SJCRH30 (cell line): ENCODE measurements at regions not wholly inside any gene's neighbourhood (a gene's known extent, or its start where the extent isn't known, plus 50 kb on each side); places are given as distances from the start of the nearest gene placed in this dataset.

Source experiments
- DNase-seq, 2 experiments: peaks; one replicate each; pipeline ENCODE4 v3.0.0-alpha.2; 2015 to 2020
- H3K27ac ChIP-seq: fragments of 250-450 bp; sonication (Bioruptor Pico); 2 replicates; pipeline ENCODE4 v1.5.1; 2020; ENCODE audit warnings: mild to moderate bottlenecking, moderate library complexity
- H3K27me3 ChIP-seq: fragments of 250-450 bp; sonication (Bioruptor Pico); 2 replicates; pipeline ENCODE4 v1.5.1; 2020; ENCODE audit warnings: mild to moderate bottlenecking, moderate library complexity
- H3K36me3 ChIP-seq: fragments of 250-450 bp; sonication (Bioruptor Pico); 2 replicates; pipeline ENCODE4 v1.5.1; 2020; ENCODE audit warnings: mild to moderate bottlenecking, moderate library complexity
- H3K4me1 ChIP-seq: fragments of 250-450 bp; sonication (Bioruptor Pico); 2 replicates; pipeline ENCODE4 v1.5.1; 2020; ENCODE audit warnings: mild to moderate bottlenecking, moderate library complexity
- H3K4me3 ChIP-seq: fragments of 250-450 bp; sonication (Bioruptor Pico); 2 replicates; pipeline ENCODE4 v1.5.1; 2020; ENCODE audit warnings: mild to moderate bottlenecking, moderate library complexity
- H3K9me3 ChIP-seq: fragments of 250-450 bp; sonication (Bioruptor Pico); replicated peaks from 2 replicates; pipeline ENCODE4 v1.5.1; 2020; ENCODE audit warnings: mild to moderate bottlenecking, moderate library complexity

- Histone ChIP-seq H3K27me3 (no peaks in the 10 kb centered on the region), H3K9me3 (no peaks in the 10 kb centered on the region), H3K4me1 (no peaks in the 10 kb centered on the region), H3K27ac (no peak overlapping the region), H3K4me3 (no peak overlapping the region), H3K36me3 (no peaks in the 10 kb centered on the region)
- no peak for DNase-seq
Measured at GRCh38 chr22:34294986-34295385, 374.7 kb upstream of the LARGE1 start.

- no peak for DNase-seq
- Histone ChIP-seq H3K36me3 (no peaks in the 10 kb centered on the region), H3K27ac (no peak overlapping the region), H3K9me3 (no peaks in the 10 kb centered on the region), H3K27me3 (no peaks in the 10 kb centered on the region), H3K4me1 (no peaks in the 10 kb centered on the region), H3K4me3 (no peak overlapping the region)
Measured at GRCh38 chr22:34296461-34296860, 376.2 kb upstream of the LARGE1 start.

GRCh38 chr22:34297536-34298120 lies 377.4 kb upstream of the LARGE1 start:
- no peak overlapping the region for H3K27ac ChIP-seq
- H3K36me3 ChIP-seq: no peaks in the 10 kb centered on the region
- no peaks in the 10 kb centered on the region for H3K27me3 ChIP-seq
- H3K4me3 ChIP-seq: no peak overlapping the region
- no peaks in the 10 kb centered on the region for H3K4me1 ChIP-seq
- no peak for DNase-seq
- H3K9me3 ChIP-seq: no peaks in the 10 kb centered on the region

GRCh38 chr22:34299496-34299895 lies 379.2 kb upstream of the LARGE1 start:
- H3K27ac ChIP-seq: no peak overlapping the region
- H3K27me3 ChIP-seq: no peaks in the 10 kb centered on the region
- H3K36me3 ChIP-seq: no peaks in the 10 kb centered on the region
- no peak for DNase-seq
- H3K9me3 ChIP-seq: no peaks in the 10 kb centered on the region
- no peaks in the 10 kb centered on the region for H3K4me1 ChIP-seq
- no peak overlapping the region for H3K4me3 ChIP-seq

- no peak for DNase-seq
- H3K27ac ChIP-seq: no peak overlapping the region
- no peaks in the 10 kb centered on the region for H3K36me3 ChIP-seq
- H3K4me3 ChIP-seq: no peak overlapping the region
- no peaks in the 10 kb centered on the region for H3K4me1 ChIP-seq
- no peaks in the 10 kb centered on the region for H3K27me3 ChIP-seq
- H3K9me3 ChIP-seq: no peaks in the 10 kb centered on the region
Measured at GRCh38 chr22:34301569-34301968, 381.3 kb upstream of the LARGE1 start.

- H3K4me1 ChIP-seq: no peaks in the 10 kb centered on the region
- no peak overlapping the region for H3K27ac ChIP-seq
- no peaks in the 10 kb centered on the region for H3K9me3 ChIP-seq
- H3K36me3 ChIP-seq: no peaks in the 10 kb centered on the region
- no peak for DNase-seq
- no peak overlapping the region for H3K4me3 ChIP-seq
- no peaks in the 10 kb centered on the region for H3K27me3 ChIP-seq
Measured at GRCh38 chr22:34303656-34304055, 383.4 kb upstream of the LARGE1 start.

GRCh38 chr22:34306361-34306760 lies 386.1 kb upstream of the LARGE1 start:
- Histone ChIP-seq H3K36me3 (no peaks in the 10 kb centered on the region), H3K27ac (no peak overlapping the region), H3K4me3 (no peak overlapping the region), H3K27me3 (no peaks in the 10 kb centered on the region), H3K9me3 (no peaks in the 10 kb centered on the region), H3K4me1 (no peaks in the 10 kb centered on the region)
- no peak for DNase-seq

GRCh38 chr22:34308101-34308500 lies 387.8 kb upstream of the LARGE1 start:
- no peak for DNase-seq
- no peak overlapping the region for H3K4me3 ChIP-seq

GRCh38 chr22:34319346-34319745 lies 399.1 kb upstream of the LARGE1 start:
- Histone ChIP-seq H3K36me3 (no peaks in the 10 kb centered on the region), H3K9me3 (no peaks in the 10 kb centered on the region), H3K27ac (no peak overlapping the region), H3K27me3 (no peaks in the 10 kb centered on the region), H3K4me3 (no peak overlapping the region), H3K4me1 (no peaks in the 10 kb centered on the region)
- DNase-seq: no peak

More at GRCh38 chr22:34308101-34308500, 387.8 kb upstream of the LARGE1 start:
- H3K36me3 ChIP-seq: no peaks in the 10 kb centered on the region
- H3K4me1 ChIP-seq: no peaks in the 10 kb centered on the region
- no peaks in the 10 kb centered on the region for H3K27me3 ChIP-seq
- no peak overlapping the region for H3K27ac ChIP-seq
- no peaks in the 10 kb centered on the region for H3K9me3 ChIP-seq

GRCh38 chr22:34324763-34325162 lies 404.5 kb upstream of the LARGE1 start:
- Histone ChIP-seq H3K36me3 (no peaks in the 10 kb centered on the region), H3K27ac (no peak overlapping the region), H3K4me1 (no peaks in the 10 kb centered on the region), H3K4me3 (no peak overlapping the region), H3K27me3 (no peaks in the 10 kb centered on the region), H3K9me3 (no peaks in the 10 kb centered on the region)
- DNase-seq: no peak

- no peaks in the 10 kb centered on the region for H3K27me3 ChIP-seq
- H3K9me3 ChIP-seq: no peaks in the 10 kb centered on the region
- H3K4me1 ChIP-seq: no peaks in the 10 kb centered on the region; the same call in 1 of the 2 replicates
- no peak overlapping the region for H3K27ac ChIP-seq
- DNase-seq: no peak
- H3K36me3 ChIP-seq: no peaks in the 10 kb centered on the region
- H3K4me3 ChIP-seq: no peak overlapping the region
Measured at GRCh38 chr22:34326901-34327300, 406.6 kb upstream of the LARGE1 start.

- no peak for DNase-seq
- H3K4me1 ChIP-seq: no peaks in the 10 kb centered on the region; the same call in 1 of the 2 replicates
- no peak overlapping the region for H3K4me3 ChIP-seq
- no peaks in the 10 kb centered on the region for H3K27me3 ChIP-seq
- H3K9me3 ChIP-seq: no peaks in the 10 kb centered on the region
- H3K36me3 ChIP-seq: no peaks in the 10 kb centered on the region
- H3K27ac ChIP-seq: no peak overlapping the region
Measured at GRCh38 chr22:34330432-34330831, 410.2 kb upstream of the LARGE1 start.

- Histone ChIP-seq H3K27me3 (no peaks in the 10 kb centered on the region), H3K27ac (no peak overlapping the region), H3K4me1 (no peaks in the 10 kb centered on the region; the same call in 1 of the 2 replicates), H3K9me3 (no peaks in the 10 kb centered on the region), H3K4me3 (no peak overlapping the region), H3K36me3 (no peaks in the 10 kb centered on the region)
- DNase-seq: no peak
Measured at GRCh38 chr22:34333285-34333684, 413.0 kb upstream of the LARGE1 start.

- Histone ChIP-seq H3K4me1 (no peaks in the 10 kb centered on the region; the same call in 1 of the 2 replicates), H3K9me3 (no peaks in the 10 kb centered on the region), H3K36me3 (no peaks in the 10 kb centered on the region), H3K27ac (no peak overlapping the region), H3K4me3 (no peak overlapping the region), H3K27me3 (no peaks in the 10 kb centered on the region)
- DNase-seq: no peak
Measured at GRCh38 chr22:34334893-34335292, 414.6 kb upstream of the LARGE1 start.

GRCh38 chr22:34344702-34345101 lies 424.4 kb upstream of the LARGE1 start:
- Histone ChIP-seq H3K36me3 (no peaks in the 10 kb centered on the region), H3K27me3 (no peaks in the 10 kb centered on the region), H3K4me1 (no peaks in the 10 kb centered on the region), H3K9me3 (no peaks in the 10 kb centered on the region), H3K27ac (no peak overlapping the region), H3K4me3 (no peak overlapping the region)
- no peak for DNase-seq

- Histone ChIP-seq H3K4me1 (no peaks in the 10 kb centered on the region), H3K4me3 (no peak overlapping the region), H3K27me3 (no peaks in the 10 kb centered on the region), H3K27ac (no peak overlapping the region), H3K9me3 (no peaks in the 10 kb centered on the region), H3K36me3 (no peaks in the 10 kb centered on the region)
- DNase-seq: no peak
Measured at GRCh38 chr22:34354071-34354817, 434.0 kb upstream of the LARGE1 start.
